Activated CD8-positive, alpha-beta T cell treated with anti-CD3 and anti-CD28 coated beads for 36 hours (primary cell): ENCODE measurements at regions not wholly inside any gene's neighbourhood (a gene's known extent, or its start where the extent isn't known, plus 50 kb on each side); places are given as distances from the start of the nearest gene placed in this dataset.

Experiments
- ATAC-seq: fragments of 200-7000 bp; cut with Tn5 transposase; one replicate; pipeline ENCODE4 v1.10.0; 2021; ENCODE audit warnings: mild to moderate bottlenecking, moderate library complexity
- CTCF ChIA-PET: fragments of 350-600 bp; sonication (Branson Sonifier 250); formaldehyde crosslinking; loops from one replicate; lab custom pipeline; 2021; ENCODE audit warnings: antibody characterized with exemption; lab: Charles Lee
- POLR2A ChIA-PET: fragments of 350-600 bp; sonication (Branson Sonifier 250); formaldehyde crosslinking; loops from one replicate; lab custom pipeline; 2021; ENCODE audit warnings: antibody characterized with exemption; lab: Charles Lee
- DNase-seq: peaks from one replicate; pipeline ENCODE4 v3.0.0-alpha.2; 2020
- H3K27ac Mint-ChIP-seq: one replicate; pipeline ENCODE4 v1.8.0; 2021; ENCODE audit warnings: mild to moderate bottlenecking, mixed read lengths
- H3K27me3 Mint-ChIP-seq: one replicate; pipeline ENCODE4 v1.8.0; 2021; ENCODE audit warnings: mixed read lengths
- H3K36me3 Mint-ChIP-seq: one replicate; pipeline ENCODE4 v1.8.0; 2021; ENCODE audit warnings: low read depth, mixed read lengths
- H3K4me1 Mint-ChIP-seq: one replicate; pipeline ENCODE4 v1.8.0; 2021; ENCODE audit warnings: low read depth, mixed read lengths
- H3K4me3 Mint-ChIP-seq: one replicate; pipeline ENCODE4 v1.8.0; 2021; ENCODE audit warnings: mild to moderate bottlenecking, moderate library complexity, mixed read lengths
- H3K9me3 Mint-ChIP-seq: one replicate; pipeline ENCODE4 v1.8.0; 2021; ENCODE audit warnings: mixed read lengths
- intact Hi-C: fragments of 100-400 bp; cut with micrococcal nuclease; formaldehyde crosslinking; loops from one replicate; pipeline ENCODE4 v1.10.0; 2022
- TF ChIP-seq, protein P1 (sequence below): fragments of 200-600 bp; IDR thresholded peaks from one replicate; pipeline ENCODE4 v1.8.0; 2022; ENCODE audit warnings: antibody characterized with exemption, mild to moderate bottlenecking

DNA sequence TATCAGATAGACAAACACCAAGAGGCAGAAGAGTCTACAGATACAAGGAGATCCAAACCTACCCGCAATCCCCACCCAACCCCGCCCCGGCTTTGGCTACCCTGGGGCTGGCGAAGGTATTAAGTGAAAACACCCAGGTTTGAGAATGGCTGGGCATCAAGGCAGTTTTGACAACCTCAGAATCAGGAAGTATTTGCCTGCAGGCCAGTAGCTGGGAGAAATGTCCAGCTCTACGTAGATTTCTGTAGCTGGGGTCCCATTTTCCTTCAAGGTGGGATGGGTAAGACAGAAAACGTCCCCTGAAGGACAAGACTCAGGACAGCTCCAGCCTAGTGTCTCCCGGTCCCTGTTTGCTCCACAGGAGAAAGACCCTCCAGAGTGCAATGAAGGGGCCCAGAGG, 101.8 kb upstream of the ERG start:
- Mint-ChIP-seq H3K9me3 (no peaks in the 10 kb centered on the region), H3K4me3 (no peak overlapping the region), H3K27me3 (peaks cover 3% of the 10 kb centered on the region), H3K36me3 (no peaks in the 10 kb centered on the region), H3K27ac (no peak overlapping the region), H3K4me1 (peaks cover 3% of the 10 kb centered on the region)
- ChIA-PET CTCF (no interaction called here), POLR2A (no interaction called here)
- TF ChIP-seq, protein P1, sequence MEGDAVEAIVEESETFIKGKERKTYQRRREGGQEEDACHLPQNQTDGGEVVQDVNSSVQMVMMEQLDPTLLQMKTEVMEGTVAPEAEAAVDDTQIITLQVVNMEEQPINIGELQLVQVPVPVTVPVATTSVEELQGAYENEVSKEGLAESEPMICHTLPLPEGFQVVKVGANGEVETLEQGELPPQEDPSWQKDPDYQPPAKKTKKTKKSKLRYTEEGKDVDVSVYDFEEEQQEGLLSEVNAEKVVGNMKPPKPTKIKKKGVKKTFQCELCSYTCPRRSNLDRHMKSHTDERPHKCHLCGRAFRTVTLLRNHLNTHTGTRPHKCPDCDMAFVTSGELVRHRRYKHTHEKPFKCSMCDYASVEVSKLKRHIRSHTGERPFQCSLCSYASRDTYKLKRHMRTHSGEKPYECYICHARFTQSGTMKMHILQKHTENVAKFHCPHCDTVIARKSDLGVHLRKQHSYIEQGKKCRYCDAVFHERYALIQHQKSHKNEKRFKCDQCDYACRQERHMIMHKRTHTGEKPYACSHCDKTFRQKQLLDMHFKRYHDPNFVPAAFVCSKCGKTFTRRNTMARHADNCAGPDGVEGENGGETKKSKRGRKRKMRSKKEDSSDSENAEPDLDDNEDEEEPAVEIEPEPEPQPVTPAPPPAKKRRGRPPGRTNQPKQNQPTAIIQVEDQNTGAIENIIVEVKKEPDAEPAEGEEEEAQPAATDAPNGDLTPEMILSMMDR = no peak
- DNase-seq = no peak
- no peak for ATAC-seq
- intact Hi-C loops = no loop called here

DNA sequence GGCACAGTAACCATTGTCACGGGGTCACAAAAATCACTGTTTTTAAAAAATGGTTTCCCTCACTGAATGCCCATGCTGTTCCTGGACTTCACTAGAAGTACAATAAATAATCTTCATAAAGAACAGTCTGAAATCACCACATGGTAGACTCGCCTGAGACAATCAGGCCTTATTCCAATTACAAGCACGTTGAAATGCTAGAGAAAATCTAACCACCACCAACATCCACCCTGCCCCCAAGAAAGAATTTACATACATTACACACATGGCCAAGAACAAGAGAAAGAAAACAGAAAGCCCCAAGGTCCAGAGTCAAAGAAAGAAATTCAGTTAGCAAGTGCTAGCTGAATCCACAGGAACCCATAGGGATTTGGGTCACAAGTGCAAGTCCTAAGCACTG, 107.0 kb upstream of the ERG start:
- intact Hi-C loops = no loop called here
- Mint-ChIP-seq H3K27me3 (peaks cover 3% of the 10 kb centered on the region), H3K9me3 (no peaks in the 10 kb centered on the region), H3K27ac (no peak overlapping the region), H3K4me3 (no peak overlapping the region), H3K36me3 (no peaks in the 10 kb centered on the region), H3K4me1 (no peaks in the 10 kb centered on the region)
- TF ChIP-seq, protein P1 = no peak
- ChIA-PET POLR2A (interaction anchor here (0.7 kb wide), 1 partner anchor 33 kb away, joined by 3 read pairs; no protein-coding TSS in a partner anchor), CTCF (no interaction called here)
- ATAC-seq (no peak), DNase-seq (no peak)

DNA sequence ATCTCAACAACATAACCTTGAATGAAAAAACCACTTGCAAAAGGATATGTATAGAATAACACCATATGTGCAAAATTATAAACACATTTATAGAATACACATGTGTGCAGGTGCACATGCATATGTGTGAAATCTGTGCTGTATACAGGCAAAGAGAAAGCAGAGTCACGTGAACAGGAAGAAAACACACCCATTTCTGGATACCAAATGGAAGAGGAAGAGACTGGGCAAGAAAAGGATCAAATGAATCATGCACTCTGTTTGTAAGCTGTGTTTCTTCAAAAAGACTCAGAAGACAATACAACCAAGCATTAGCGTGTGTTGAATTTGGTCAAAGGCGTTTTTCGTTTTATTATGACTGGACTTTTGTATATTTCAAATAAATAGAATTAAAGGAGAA, 111.3 kb upstream of the ERG start:
- ChIA-PET POLR2A (no interaction called here), CTCF (no interaction called here)

DNA sequence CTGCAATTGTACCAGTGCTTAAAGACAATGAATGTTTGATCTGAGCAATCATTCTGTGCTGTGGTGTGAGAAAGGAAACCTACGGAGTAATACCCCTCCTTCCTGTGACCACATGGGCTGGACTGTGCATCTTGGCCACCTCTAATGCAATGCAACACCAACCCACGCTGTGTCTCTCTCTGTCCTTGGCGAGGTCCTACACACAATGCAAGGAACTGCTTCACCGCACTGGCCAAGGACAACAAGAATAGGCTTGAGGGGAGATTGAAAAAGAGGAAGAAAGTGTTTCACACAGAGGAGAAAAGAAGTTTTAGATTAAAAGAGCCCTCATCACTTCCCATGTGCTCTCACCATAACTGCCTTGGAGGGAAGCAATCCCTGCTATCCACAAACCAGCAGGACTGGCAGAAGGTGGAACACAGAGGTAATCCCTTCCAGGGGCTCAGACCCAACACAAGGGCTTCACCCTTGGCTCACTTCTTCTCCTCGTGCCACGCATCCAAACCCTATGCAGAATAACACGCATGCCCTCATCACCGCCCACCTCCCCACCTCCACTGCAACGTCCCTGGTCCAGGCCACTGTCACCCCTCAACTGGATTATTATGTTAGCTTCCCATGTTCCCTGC, 112.5 kb upstream of the ERG start:
- Mint-ChIP-seq H3K27me3 (no peaks in the 10 kb centered on the region), H3K36me3 (no peaks in the 10 kb centered on the region), H3K9me3 (no peaks in the 10 kb centered on the region), H3K4me1 (no peaks in the 10 kb centered on the region), H3K4me3 (no peak overlapping the region), H3K27ac (no peak overlapping the region)
- TF ChIP-seq, protein P1 = no peak
- CTCF ChIA-PET = interaction anchor here (1.4 kb wide), 1 partner anchor 105 kb away, joined by 3 read pairs; no protein-coding TSS in a partner anchor
- ATAC-seq (no peak), DNase-seq (no peak)
- intact Hi-C loops = no loop called here
- POLR2A ChIA-PET = no interaction called here

More for the DNA sequence above, 111.3 kb upstream of the ERG start:
- H3K9me3 Mint-ChIP-seq = no peaks in the 10 kb centered on the region
- no peaks in the 10 kb centered on the region for H3K27me3 Mint-ChIP-seq
- no peak for ATAC-seq
- DNase-seq = no peak
- no peak overlapping the region for H3K4me3 Mint-ChIP-seq
- intact Hi-C loops = no loop called here
- H3K4me1 Mint-ChIP-seq = no peaks in the 10 kb centered on the region
- TF ChIP-seq, protein P1 = no peak
- no peak overlapping the region for H3K27ac Mint-ChIP-seq
- H3K36me3 Mint-ChIP-seq = no peaks in the 10 kb centered on the region

DNA sequence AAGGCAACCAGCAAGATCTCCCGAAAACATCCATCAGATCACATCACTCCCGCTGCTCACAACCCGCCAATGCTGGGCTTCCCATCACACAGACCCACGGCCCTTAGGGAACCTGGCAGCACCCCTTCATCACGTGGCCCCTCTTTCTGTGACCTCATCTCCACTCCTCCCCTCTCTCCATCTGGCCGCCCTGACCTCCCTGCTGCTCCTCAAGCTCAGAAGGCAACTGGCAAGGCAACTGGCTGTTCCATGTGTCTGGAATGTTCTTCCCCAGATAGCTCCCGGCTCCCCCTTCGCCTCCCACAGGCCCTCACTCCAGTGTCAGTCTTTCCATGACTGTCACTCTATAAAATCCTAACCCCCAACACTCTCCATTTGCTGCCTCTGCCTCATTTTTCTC, 113.0 kb upstream of the ERG start:
- Mint-ChIP-seq H3K4me1 (no peaks in the 10 kb centered on the region), H3K36me3 (no peaks in the 10 kb centered on the region), H3K27me3 (no peaks in the 10 kb centered on the region), H3K27ac (no peak overlapping the region), H3K9me3 (no peaks in the 10 kb centered on the region), H3K4me3 (no peak overlapping the region)
- intact Hi-C loops = no loop called here
- TF ChIP-seq, protein P1 = no peak
- DNase-seq (no peak), ATAC-seq (no peak)
- ChIA-PET CTCF (interaction anchor here (1.4 kb wide), 1 partner anchor 106 kb away, joined by 3 read pairs; no protein-coding TSS in a partner anchor), POLR2A (no interaction called here)
